Tibial nerve (tissue), 4 donors: ENCODE measurements at regions not wholly inside any gene's neighbourhood (a gene's known extent, or its start where the extent isn't known, plus 50 kb on each side); places are given as distances from the start of the nearest gene placed in this dataset.

Experiments used
- DNase-seq, 2 donors: peaks; one replicate each; pipeline ENCODE4 v3.0.0-alpha.2; 2019; ENCODE audit warnings: low spot score in 2 of 2
- H3K27ac ChIP-seq, 4 donors: fragments of 200-600 bp; sonication (generic) in 3 of 4; one replicate each; pipeline ENCODE4 v1.5.1; 2017 to 2019; ENCODE audit warnings: mild to moderate bottlenecking in 1 of 4
- H3K27me3 ChIP-seq, 2 donors: fragments of 200-600 bp; sonication (generic) in 1 of 2; one replicate each; pipeline versions ENCODE4 v1.5.1 to v1.6.0; 2017 to 2019
- H3K36me3 ChIP-seq, 3 donors: fragments of 200-600 bp; sonication (generic); one replicate each; pipeline ENCODE4 v1.5.1; 2018 to 2019
- H3K4me1 ChIP-seq, 4 donors: fragments of 200-600 bp; sonication (generic) in 3 of 4; one replicate each; pipeline ENCODE4 v1.5.1; 2017 to 2019
- H3K4me3 ChIP-seq, 4 donors: fragments of 200-600 bp; sonication (generic) in 3 of 4; one replicate each; pipeline ENCODE4 v1.5.1; 2017 to 2019; ENCODE audit warnings: mild to moderate bottlenecking in 1 of 4, moderate library complexity in 1 of 4
- H3K9me3 ChIP-seq, 4 donors: fragments of 200-600 bp; sonication (generic) in 3 of 4; one replicate each; pipeline ENCODE4 v1.5.1; 2017 to 2019
- CTCF ChIP-seq, 5 experiments: fragments of 200-600 bp in 3 of 5; fragments of 450-650 bp in 2 of 5; sonication (generic) in 3 of 5; IDR thresholded peaks; one replicate each; pipeline ENCODE4 v1.5.1; 2016 to 2019; ENCODE audit warnings: antibody characterized with exemption in 5 of 5, mild to moderate bottlenecking in 3 of 5, moderate library complexity in 2 of 5
- EP300 ChIP-seq, 2 donors: sonication (generic); formaldehyde crosslinking; IDR thresholded peaks; one replicate each; pipeline ENCODE4 v1.6.1; 2017; ENCODE audit warnings: antibody characterized with exemption in 2 of 2, mild to moderate bottlenecking in 1 of 2
- POLR2A ChIP-seq, 2 donors: fragments of 450-650 bp; IDR thresholded peaks; one replicate each; pipeline ENCODE4 v1.6.1; 2017; ENCODE audit warnings: antibody characterized with exemption in 2 of 2, mild to moderate bottlenecking in 2 of 2, moderate library complexity in 2 of 2
- WGBS, 2 donors: methylation state at CpG; one replicate each; pipeline ENCODE4 v1.1.5; 2018; 5-methylcytosine and 5-hydroxymethylcytosine counted together

GRCh38 chr9:12221470-12221869, 471.7 kb upstream of the TYRP1 start:
- Histone ChIP-seq H3K27ac (no peak overlapping the region), H3K9me3 (peaks cover 0 to 3% (median 0%) of the 10 kb centered on the region in 4 donors), H3K36me3 (no peaks in the 10 kb centered on the region), H3K4me1 (no peaks in the 10 kb centered on the region), H3K4me3 (no peak overlapping the region), H3K27me3 (no peaks in the 10 kb centered on the region)
- TF ChIP-seq CTCF (IDR thresholded peaks at IDR 0.05) (no peak), POLR2A (IDR thresholded peaks at IDR 0.05) (no peak), EP300 (IDR thresholded peaks at IDR 0.05) (no peak)
- 25 to 50% methylated on average over 1 of the region's 1 CpG for WGBS, 2 donors
- DNase-seq = no peak

GRCh38 chr9:12224449-12224848, 468.7 kb upstream of the TYRP1 start:
- Histone ChIP-seq H3K27me3 (no peaks in the 10 kb centered on the region), H3K4me3 (no peak overlapping the region), H3K27ac (no peak overlapping the region), H3K36me3 (no peaks in the 10 kb centered on the region), H3K4me1 (no peaks in the 10 kb centered on the region), H3K9me3 (peaks cover 0 to 3% (median 0%) of the 10 kb centered on the region in 4 donors)
- DNase-seq = no peak
- TF ChIP-seq EP300 (IDR thresholded peaks at IDR 0.05) (no peak), CTCF (IDR thresholded peaks at IDR 0.05) (no peak), POLR2A (IDR thresholded peaks at IDR 0.05) (no peak)
- 53 to 71% methylated on average over 4 of the region's 4 CpGs for whole genome bisulfite sequencing, 2 donors

GRCh38 chr9:12230708-12231107, 462.5 kb upstream of the TYRP1 start:
- H3K4me1 ChIP-seq = no peaks in the 10 kb centered on the region
- 78 to 81% methylated on average over 1 of the region's 1 CpG for WGBS, 2 donors
- DNase-seq = no peak
- no peak for TF ChIP-seq CTCF (IDR thresholded peaks at IDR 0.05)
- TF ChIP-seq EP300 (IDR thresholded peaks at IDR 0.05) = no peak
- TF ChIP-seq POLR2A (IDR thresholded peaks at IDR 0.05) = no peak
- H3K27me3 ChIP-seq = no peaks in the 10 kb centered on the region
- no peak overlapping the region for H3K27ac ChIP-seq
- no peaks in the 10 kb centered on the region for H3K36me3 ChIP-seq
- no peak overlapping the region for H3K4me3 ChIP-seq
- peaks cover 0 to 7% (median 0%) of the 10 kb centered on the region in 4 donors for H3K9me3 ChIP-seq

DNA sequence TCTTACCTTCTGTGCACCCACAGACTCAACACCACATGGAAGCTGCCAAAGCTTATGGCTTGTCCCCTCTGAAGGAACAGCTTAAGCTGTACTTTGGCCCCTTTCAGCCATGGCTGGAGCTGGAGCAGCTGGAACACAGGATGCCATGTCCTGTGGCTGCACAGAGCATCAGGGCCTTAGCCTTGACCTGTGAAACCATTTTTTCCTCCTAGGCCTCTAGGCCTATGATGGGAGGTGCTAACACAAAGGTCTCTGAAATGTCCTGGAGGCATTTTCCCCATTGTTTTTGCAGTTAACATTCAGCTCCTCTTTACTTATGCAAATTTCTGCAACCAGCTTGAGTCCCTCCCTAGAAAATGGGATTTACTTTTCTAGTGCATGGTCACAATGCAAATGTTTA, 461.4 kb upstream of the TYRP1 start:
- TF ChIP-seq EP300 (IDR thresholded peaks at IDR 0.05) = no peak
- TF ChIP-seq CTCF (IDR thresholded peaks at IDR 0.05) = no peak
- TF ChIP-seq POLR2A (IDR thresholded peaks at IDR 0.05) = no peak
- Histone ChIP-seq H3K9me3 (peaks cover 0 to 7% (median 0%) of the 10 kb centered on the region in 4 donors), H3K4me1 (no peaks in the 10 kb centered on the region), H3K27me3 (no peaks in the 10 kb centered on the region), H3K27ac (no peak overlapping the region), H3K36me3 (no peaks in the 10 kb centered on the region), H3K4me3 (no peak overlapping the region)
- DNase-seq = no peak

- 72 to 92% methylated on average over 3 of the region's 3 CpGs for WGBS, 2 donors
- TF ChIP-seq EP300 (IDR thresholded peaks at IDR 0.05) = no peak
- no peak for TF ChIP-seq POLR2A (IDR thresholded peaks at IDR 0.05)
- no peak for TF ChIP-seq CTCF (IDR thresholded peaks at IDR 0.05)
- H3K9me3 ChIP-seq = peaks cover 0 to 7% (median 0%) of the 10 kb centered on the region in 4 donors
- no peaks in the 10 kb centered on the region for H3K4me1 ChIP-seq
- no peaks in the 10 kb centered on the region for H3K27me3 ChIP-seq
- H3K27ac ChIP-seq = no peak overlapping the region
- no peaks in the 10 kb centered on the region for H3K36me3 ChIP-seq
- no peak for DNase-seq
- no peak overlapping the region for H3K4me3 ChIP-seq
Observed at GRCh38 chr9:12232836-12233235, 460.3 kb upstream of the TYRP1 start.
